ENCODE measurements at regions not wholly inside any gene's neighbourhood (a gene's known extent, or its start where the extent isn't known, plus 50 kb on each side); places are given as distances from the start of the nearest gene placed in this dataset.

DNA sequence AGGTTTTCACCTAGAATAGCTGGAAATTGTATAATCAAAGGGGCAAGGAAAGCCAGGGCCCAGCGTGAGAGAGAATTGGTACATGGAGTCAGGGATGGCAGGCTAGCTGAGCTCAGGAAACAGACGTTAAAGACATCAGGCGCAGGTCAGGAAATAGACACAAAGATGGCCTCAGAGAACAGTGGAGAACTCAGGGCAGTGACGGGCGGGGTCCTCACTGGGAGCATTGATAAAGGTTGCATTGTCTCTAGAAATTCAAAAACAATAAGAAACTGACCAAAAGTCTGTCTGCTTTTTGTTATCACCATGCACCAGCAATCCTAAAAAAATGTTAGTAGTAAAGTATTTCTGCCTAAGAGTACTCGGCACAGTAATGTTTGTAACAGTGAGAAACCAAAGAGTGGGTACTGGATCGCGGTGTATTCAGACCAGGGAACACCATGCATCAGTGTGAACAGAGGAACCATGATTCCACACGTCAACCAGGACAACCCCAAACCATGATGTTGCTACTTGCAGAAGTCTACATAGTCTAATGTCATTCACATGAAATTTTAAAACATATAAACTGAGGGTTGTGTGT, 81.9 kb upstream of the AUTS2 start:
- Histone ChIP-seq H3K9ac (ENCODE audit: low read depth, low read length) (no peak overlapping the region), H3K4me1 (ENCODE audit: insufficient read depth, low read length) (no peaks in the 10 kb centered on the region), H3K36me3 (ENCODE audit: insufficient read depth, low read length) (no peaks in the 10 kb centered on the region), H3K27ac (ENCODE audit: low read length) (no peak overlapping the region), H4K20me1 (ENCODE audit: insufficient read depth, low read length) (no peaks in the 10 kb centered on the region), H2AFZ (ENCODE audit: low read depth, low read length) (no peak overlapping the region), H3K79me2 (ENCODE audit: insufficient read depth, low read length) (no peaks in the 10 kb centered on the region), H3K4me3 (ENCODE audit: low read depth in 1 of 2, low read length in 2 of 2) (no peak overlapping the region), H3K27me3 (ENCODE audit: insufficient read depth, low read length, poor library complexity) (no peaks in the 10 kb centered on the region), H3K4me2 (ENCODE audit: insufficient read depth, low read length) (no peak overlapping the region), H3K9me3 (ENCODE audit: insufficient read depth, low read length, severe bottlenecking) (no peaks in the 10 kb centered on the region)
- no peak for DNase-seq
- no peak for TF ChIP-seq EZH2 (IDR thresholded peaks at IDR 0.05; ENCODE audit: borderline replicate concordance, low read depth, low read length, severe bottlenecking)
- TF ChIP-seq, protein P1, sequence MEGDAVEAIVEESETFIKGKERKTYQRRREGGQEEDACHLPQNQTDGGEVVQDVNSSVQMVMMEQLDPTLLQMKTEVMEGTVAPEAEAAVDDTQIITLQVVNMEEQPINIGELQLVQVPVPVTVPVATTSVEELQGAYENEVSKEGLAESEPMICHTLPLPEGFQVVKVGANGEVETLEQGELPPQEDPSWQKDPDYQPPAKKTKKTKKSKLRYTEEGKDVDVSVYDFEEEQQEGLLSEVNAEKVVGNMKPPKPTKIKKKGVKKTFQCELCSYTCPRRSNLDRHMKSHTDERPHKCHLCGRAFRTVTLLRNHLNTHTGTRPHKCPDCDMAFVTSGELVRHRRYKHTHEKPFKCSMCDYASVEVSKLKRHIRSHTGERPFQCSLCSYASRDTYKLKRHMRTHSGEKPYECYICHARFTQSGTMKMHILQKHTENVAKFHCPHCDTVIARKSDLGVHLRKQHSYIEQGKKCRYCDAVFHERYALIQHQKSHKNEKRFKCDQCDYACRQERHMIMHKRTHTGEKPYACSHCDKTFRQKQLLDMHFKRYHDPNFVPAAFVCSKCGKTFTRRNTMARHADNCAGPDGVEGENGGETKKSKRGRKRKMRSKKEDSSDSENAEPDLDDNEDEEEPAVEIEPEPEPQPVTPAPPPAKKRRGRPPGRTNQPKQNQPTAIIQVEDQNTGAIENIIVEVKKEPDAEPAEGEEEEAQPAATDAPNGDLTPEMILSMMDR (IDR thresholded peaks at IDR 0.05; ENCODE audit: borderline replicate concordance, extremely low read depth, low read length, poor library complexity, severe bottlenecking), result no peak
- no peak for ATAC-seq (ENCODE audit: insufficient read depth, low read depth)

DNA sequence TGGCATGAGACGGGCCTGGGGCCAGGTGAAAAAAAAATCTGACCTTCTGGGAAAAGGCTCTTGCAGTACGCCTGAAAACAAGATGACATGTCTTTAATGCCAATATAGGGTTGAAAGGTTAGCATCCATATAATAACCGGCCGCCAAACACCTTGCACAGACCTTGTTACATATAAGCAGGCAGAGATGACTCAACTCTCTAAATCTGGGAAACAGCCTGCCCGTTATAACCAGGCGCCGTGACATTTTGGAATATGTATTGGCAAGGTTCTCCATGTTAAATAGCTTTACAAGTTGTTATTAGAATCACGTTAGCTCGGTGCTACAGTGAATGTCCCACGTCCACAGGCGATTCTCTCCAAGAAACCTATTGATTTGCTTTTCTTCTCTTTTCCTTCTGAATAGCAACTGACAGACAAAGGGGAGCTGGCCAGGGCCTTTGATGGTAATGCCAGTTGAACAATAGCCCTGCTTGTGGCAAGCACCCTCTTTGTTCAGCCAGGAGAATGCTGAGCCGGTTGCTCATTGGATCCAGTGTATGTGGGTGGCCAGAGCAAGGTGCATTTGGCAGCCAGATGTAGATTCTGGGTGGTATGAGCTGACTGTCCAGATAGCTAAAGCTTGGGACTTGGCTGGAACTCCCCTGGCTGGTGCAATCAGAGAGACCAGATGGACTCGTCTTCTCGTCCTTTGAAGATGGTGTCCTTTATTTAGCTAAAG, 80.1 kb upstream of the AUTS2 start:
- Histone ChIP-seq H3K4me3 (ENCODE audit: low read depth in 1 of 2, low read length in 2 of 2) (no peak overlapping the region), H3K4me2 (ENCODE audit: insufficient read depth, low read length) (no peak overlapping the region), H3K27me3 (ENCODE audit: insufficient read depth, low read length, poor library complexity) (no peaks in the 10 kb centered on the region), H2AFZ (ENCODE audit: low read depth, low read length) (no peak overlapping the region), H3K79me2 (ENCODE audit: insufficient read depth, low read length) (no peaks in the 10 kb centered on the region), H3K9me3 (ENCODE audit: insufficient read depth, low read length, severe bottlenecking) (no peaks in the 10 kb centered on the region), H3K9ac (ENCODE audit: low read depth, low read length) (no peak overlapping the region), H3K36me3 (ENCODE audit: insufficient read depth, low read length) (no peaks in the 10 kb centered on the region), H3K27ac (ENCODE audit: low read length) (no peak overlapping the region), H3K4me1 (ENCODE audit: insufficient read depth, low read length) (no peaks in the 10 kb centered on the region), H4K20me1 (ENCODE audit: insufficient read depth, low read length) (no peaks in the 10 kb centered on the region)
- ATAC-seq (ENCODE audit: insufficient read depth, low read depth) (no peak), DNase-seq (no peak)
- TF ChIP-seq, protein P1 (IDR thresholded peaks at IDR 0.05; ENCODE audit: borderline replicate concordance, extremely low read depth, low read length, poor library complexity, severe bottlenecking), result no peak
- TF ChIP-seq EZH2 (IDR thresholded peaks at IDR 0.05; ENCODE audit: borderline replicate concordance, low read depth, low read length, severe bottlenecking), result no peak

DNA sequence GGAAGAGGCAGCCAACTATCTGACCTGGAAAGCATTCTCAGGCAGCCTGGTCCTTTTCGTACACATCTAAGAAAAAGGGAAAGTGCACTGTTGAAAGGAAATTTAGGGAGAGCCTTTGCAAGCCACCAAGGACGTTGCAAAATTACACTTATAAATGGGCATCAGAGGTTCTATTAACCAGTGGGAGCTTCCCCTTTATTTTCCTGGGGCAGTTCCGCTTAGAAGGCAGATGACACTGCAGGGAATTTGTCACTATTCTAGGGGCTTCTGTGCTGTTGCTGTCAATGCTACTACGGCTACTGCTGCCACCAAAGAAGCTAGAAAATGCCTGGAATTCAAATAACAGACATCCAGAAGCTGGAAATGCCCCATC, 79.6 kb upstream of the AUTS2 start:
- ATAC-seq (ENCODE audit: insufficient read depth, low read depth) (no peak), DNase-seq (no peak)
- Histone ChIP-seq H3K9me3 (ENCODE audit: insufficient read depth, low read length, severe bottlenecking) (no peaks in the 10 kb centered on the region), H3K27ac (ENCODE audit: low read length) (no peak overlapping the region), H3K4me1 (ENCODE audit: insufficient read depth, low read length) (no peaks in the 10 kb centered on the region), H3K36me3 (ENCODE audit: insufficient read depth, low read length) (no peaks in the 10 kb centered on the region), H4K20me1 (ENCODE audit: insufficient read depth, low read length) (no peaks in the 10 kb centered on the region), H3K79me2 (ENCODE audit: insufficient read depth, low read length) (no peaks in the 10 kb centered on the region), H3K4me3 (ENCODE audit: low read depth in 1 of 2, low read length in 2 of 2) (no peak overlapping the region), H3K27me3 (ENCODE audit: insufficient read depth, low read length, poor library complexity) (no peaks in the 10 kb centered on the region), H2AFZ (ENCODE audit: low read depth, low read length) (no peak overlapping the region), H3K9ac (ENCODE audit: low read depth, low read length) (no peak overlapping the region), H3K4me2 (ENCODE audit: insufficient read depth, low read length) (no peak overlapping the region)
- TF ChIP-seq, protein P1 (IDR thresholded peaks at IDR 0.05; ENCODE audit: borderline replicate concordance, extremely low read depth, low read length, poor library complexity, severe bottlenecking), result no peak
- TF ChIP-seq EZH2 (IDR thresholded peaks at IDR 0.05; ENCODE audit: borderline replicate concordance, low read depth, low read length, severe bottlenecking), result no peak

All from DND-41 (cell line).